Stomach (tissue), 4 donors: ENCODE measurements at regions not wholly inside any gene's neighbourhood (a gene's known extent, or its start where the extent isn't known, plus 50 kb on each side); places are given as distances from the start of the nearest gene placed in this dataset.

Source experiments
- POLR2A ChIP-seq, 4 donors: fragments of 450-650 bp; IDR thresholded peaks; one replicate each; pipeline ENCODE4 v1.6.1; 2016; ENCODE audit warnings: antibody characterized with exemption in 4 of 4, control low read depth in 2 of 4, mild to moderate bottlenecking in 1 of 4, moderate library complexity in 1 of 4
- TF ChIP-seq, protein P1 (sequence below), 7 experiments: fragments of 450-650 bp in 4 of 7; fragments of 200-600 bp in 3 of 7; sonication (generic) in 3 of 7; IDR thresholded peaks; one replicate each; pipeline ENCODE4 v1.5.1; 2016 to 2019; ENCODE audit warnings: antibody characterized with exemption in 7 of 7, control low read depth in 2 of 7, mild to moderate bottlenecking in 1 of 7

DNA sequence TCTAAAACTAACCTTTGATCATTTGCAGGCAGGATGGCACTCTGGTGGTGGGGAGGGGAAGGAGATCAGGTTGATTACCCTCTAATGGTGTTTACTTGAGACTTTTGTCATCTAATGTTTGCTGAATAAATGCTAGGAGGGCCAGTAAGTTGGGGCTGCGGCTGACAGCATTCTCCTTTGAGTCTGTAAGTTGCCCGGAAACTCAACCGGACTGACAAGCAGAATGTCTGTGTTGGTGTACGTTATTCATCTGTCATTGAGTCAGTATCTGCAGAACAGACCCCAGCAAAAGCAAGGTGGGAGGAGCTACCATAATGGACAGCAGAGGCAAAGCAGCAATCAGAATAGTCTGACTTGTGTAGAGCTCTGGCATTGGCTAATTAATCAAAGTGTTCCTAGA lies 1210.6 kb upstream of the PABPC4L start:
- TF ChIP-seq POLR2A (IDR thresholded peaks at IDR 0.05), result no peak
- TF ChIP-seq, protein P1, sequence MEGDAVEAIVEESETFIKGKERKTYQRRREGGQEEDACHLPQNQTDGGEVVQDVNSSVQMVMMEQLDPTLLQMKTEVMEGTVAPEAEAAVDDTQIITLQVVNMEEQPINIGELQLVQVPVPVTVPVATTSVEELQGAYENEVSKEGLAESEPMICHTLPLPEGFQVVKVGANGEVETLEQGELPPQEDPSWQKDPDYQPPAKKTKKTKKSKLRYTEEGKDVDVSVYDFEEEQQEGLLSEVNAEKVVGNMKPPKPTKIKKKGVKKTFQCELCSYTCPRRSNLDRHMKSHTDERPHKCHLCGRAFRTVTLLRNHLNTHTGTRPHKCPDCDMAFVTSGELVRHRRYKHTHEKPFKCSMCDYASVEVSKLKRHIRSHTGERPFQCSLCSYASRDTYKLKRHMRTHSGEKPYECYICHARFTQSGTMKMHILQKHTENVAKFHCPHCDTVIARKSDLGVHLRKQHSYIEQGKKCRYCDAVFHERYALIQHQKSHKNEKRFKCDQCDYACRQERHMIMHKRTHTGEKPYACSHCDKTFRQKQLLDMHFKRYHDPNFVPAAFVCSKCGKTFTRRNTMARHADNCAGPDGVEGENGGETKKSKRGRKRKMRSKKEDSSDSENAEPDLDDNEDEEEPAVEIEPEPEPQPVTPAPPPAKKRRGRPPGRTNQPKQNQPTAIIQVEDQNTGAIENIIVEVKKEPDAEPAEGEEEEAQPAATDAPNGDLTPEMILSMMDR (IDR thresholded peaks at IDR 0.05), result no peak
